Progenitor cell of endocrine pancreas (in vitro differentiated cells): ENCODE measurements at regions not wholly inside any gene's neighbourhood (a gene's known extent, or its start where the extent isn't known, plus 50 kb on each side); places are given as distances from the start of the nearest gene placed in this dataset.

Source experiments
- DNase-seq: peaks from one replicate; pipeline ENCODE4 v3.0.0; 2021; ENCODE audit warnings: low spot score; ENCODE audit not compliant: unreplicated experiment
- H3K27ac Mint-ChIP-seq: 2 replicates; pipeline ENCODE4 v1.8.0; 2021; ENCODE audit warnings: mild to moderate bottlenecking, moderate library complexity, mixed read lengths
- H3K27me3 Mint-ChIP-seq: 2 replicates; pipeline ENCODE4 v1.8.0; 2021; ENCODE audit warnings: mixed read lengths
- H3K36me3 Mint-ChIP-seq: 2 replicates; pipeline ENCODE4 v1.8.0; 2022; ENCODE audit warnings: mixed read lengths; ENCODE audit not compliant: insufficient read depth
- H3K4me1 Mint-ChIP-seq: 2 replicates; pipeline ENCODE4 v1.8.0; 2021; ENCODE audit warnings: low read depth, mixed read lengths
- H3K4me3 Mint-ChIP-seq: 2 replicates; pipeline ENCODE4 v1.8.0; 2021; ENCODE audit warnings: low read depth, mild to moderate bottlenecking, moderate library complexity, mixed read lengths
- H3K9me3 Mint-ChIP-seq: 2 replicates; pipeline ENCODE4 v1.8.0; 2021; ENCODE audit warnings: low read depth, mixed read lengths
- TF ChIP-seq, protein P1 (sequence below): fragments of 200-600 bp; sonication (generic); IDR thresholded peaks from one replicate; pipeline ENCODE4 v1.5.0; 2021; ENCODE audit warnings: antibody characterized with exemption, mild to moderate bottlenecking; ENCODE audit not compliant: unreplicated experiment

DNA sequence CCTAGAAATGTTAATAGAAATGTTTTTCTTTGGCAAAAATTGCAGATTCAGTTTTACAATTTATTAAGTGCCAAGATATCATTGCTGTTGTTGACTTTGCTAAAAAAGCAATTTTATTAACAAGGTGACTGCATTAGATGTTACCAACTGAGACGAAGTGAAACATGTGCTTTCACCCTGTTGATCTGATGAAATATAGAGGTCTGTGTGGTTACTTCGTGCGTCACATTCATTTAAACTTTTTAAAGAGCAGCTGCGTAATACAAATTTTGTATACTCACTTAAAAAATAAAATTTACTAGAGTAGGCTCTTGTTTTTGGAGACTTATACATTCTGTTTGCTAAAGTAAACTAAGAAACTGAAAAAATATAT lies 465.7 kb downstream of the USP25 start:
- Mint-ChIP-seq H3K27ac (peak overlapping the region; percentile 96), H3K36me3 (peaks cover 11% of the 10 kb centered on the region), H3K27me3 (no peaks in the 10 kb centered on the region), H3K9me3 (peaks cover 28% of the 10 kb centered on the region), H3K4me1 (peaks cover 48% of the 10 kb centered on the region), H3K4me3 (peak overlapping the region; percentile 72)
- no peak for DNase-seq
- TF ChIP-seq, protein P1, sequence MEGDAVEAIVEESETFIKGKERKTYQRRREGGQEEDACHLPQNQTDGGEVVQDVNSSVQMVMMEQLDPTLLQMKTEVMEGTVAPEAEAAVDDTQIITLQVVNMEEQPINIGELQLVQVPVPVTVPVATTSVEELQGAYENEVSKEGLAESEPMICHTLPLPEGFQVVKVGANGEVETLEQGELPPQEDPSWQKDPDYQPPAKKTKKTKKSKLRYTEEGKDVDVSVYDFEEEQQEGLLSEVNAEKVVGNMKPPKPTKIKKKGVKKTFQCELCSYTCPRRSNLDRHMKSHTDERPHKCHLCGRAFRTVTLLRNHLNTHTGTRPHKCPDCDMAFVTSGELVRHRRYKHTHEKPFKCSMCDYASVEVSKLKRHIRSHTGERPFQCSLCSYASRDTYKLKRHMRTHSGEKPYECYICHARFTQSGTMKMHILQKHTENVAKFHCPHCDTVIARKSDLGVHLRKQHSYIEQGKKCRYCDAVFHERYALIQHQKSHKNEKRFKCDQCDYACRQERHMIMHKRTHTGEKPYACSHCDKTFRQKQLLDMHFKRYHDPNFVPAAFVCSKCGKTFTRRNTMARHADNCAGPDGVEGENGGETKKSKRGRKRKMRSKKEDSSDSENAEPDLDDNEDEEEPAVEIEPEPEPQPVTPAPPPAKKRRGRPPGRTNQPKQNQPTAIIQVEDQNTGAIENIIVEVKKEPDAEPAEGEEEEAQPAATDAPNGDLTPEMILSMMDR: no peak

DNA sequence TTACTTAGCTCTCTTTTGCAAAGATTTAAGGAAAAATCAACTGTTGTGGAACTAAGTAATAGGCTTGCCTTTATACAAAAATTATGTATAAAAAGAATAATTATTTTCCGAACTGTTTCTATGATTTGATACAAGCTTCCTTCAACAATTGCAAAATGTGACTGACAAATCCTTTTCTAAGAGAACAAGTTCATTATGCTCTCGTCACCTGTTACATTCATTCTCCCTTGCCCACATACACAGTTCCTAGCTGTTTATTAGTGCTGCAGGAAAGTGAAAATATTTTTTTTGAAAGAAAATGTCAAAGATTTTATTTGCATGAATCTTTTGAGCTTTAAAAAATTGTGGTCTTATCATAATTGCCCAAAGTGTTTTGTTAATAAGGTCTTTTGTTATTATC lies 466.2 kb downstream of the USP25 start:
- Mint-ChIP-seq H3K9me3 (peaks cover 26% of the 10 kb centered on the region), H3K4me1 (peaks cover 45% of the 10 kb centered on the region), H3K4me3 (peak overlapping the region; percentile 61), H3K27me3 (no peaks in the 10 kb centered on the region), H3K36me3 (peaks cover 14% of the 10 kb centered on the region), H3K27ac (peak overlapping the region; percentile 92)
- TF ChIP-seq, protein P1: no peak
- no peak for DNase-seq

DNA sequence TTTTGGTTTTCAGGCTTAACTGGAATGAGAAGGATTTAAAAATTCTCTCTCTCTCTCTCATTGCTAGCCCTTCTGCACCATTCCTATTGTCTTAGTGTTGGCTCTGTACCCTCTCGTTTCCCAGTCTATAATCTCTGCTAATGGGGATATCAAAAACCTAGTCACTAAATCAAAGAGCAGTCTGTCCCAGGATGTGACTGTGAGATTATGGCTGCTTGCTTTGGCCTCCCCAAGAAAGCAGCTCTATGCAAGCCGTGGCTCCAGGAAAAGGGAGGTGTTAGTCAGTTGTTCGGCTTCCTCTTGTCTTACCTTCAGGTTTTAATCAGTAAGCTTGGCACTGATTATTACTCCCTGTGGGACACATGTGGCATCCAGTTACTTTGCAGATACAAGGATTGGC lies 468.8 kb downstream of the USP25 start:
- Mint-ChIP-seq H3K27me3 (no peaks in the 10 kb centered on the region), H3K4me1 (peaks cover 35% of the 10 kb centered on the region), H3K4me3 (no peak overlapping the region), H3K9me3 (peaks cover 28% of the 10 kb centered on the region), H3K36me3 (peaks cover 18% of the 10 kb centered on the region), H3K27ac (peak overlapping the region; percentile 22)
- DNase-seq: no peak
- TF ChIP-seq, protein P1: no peak

DNA sequence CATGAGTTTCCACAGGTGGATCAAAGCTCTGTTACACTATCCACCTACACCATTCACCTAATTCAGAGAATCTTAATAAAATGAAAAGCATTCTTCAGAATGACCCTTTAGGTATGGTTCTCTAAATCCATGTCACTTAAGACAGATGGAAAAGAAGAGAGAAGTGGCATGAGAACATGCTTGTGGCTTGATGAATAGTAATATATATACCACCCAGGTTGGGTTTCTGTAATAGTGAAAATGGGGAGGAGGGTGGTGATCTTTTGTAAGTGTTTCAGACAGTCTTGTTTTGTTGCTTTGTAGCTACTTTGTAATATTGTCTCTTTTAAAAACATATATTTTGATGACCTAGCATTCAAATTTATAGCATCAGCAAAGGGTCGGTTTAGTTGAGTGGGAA lies 469.8 kb downstream of the USP25 start:
- Mint-ChIP-seq H3K27me3 (no peaks in the 10 kb centered on the region), H3K36me3 (peaks cover 18% of the 10 kb centered on the region), H3K27ac (no peak overlapping the region), H3K4me1 (peaks cover 32% of the 10 kb centered on the region), H3K9me3 (peaks cover 28% of the 10 kb centered on the region), H3K4me3 (no peak overlapping the region)
- TF ChIP-seq, protein P1: no peak
- no peak for DNase-seq

DNA sequence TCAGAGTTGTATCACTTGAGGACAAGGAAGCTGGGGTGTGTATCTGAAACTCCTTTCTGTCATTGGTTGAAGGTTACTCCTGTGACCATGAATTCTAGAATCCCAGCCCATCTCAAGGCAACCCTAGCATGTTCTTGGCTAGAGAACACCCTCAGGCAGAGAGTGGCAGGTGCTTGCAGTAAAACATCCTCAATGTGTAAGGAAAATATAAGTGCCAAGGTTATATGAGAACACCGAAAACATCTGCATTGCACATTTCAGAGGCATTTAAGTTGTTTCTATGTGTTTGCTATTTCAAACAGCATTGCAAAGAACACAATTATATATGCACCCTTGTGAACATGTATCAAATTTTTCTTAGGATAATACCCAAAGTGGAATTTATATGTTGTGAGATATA lies 471.9 kb downstream of the USP25 start:
- peaks cover 18% of the 10 kb centered on the region for H3K36me3 Mint-ChIP-seq
- no peaks in the 10 kb centered on the region for H3K27me3 Mint-ChIP-seq
- no peak overlapping the region for H3K4me3 Mint-ChIP-seq
- TF ChIP-seq, protein P1: no peak
- peaks cover 28% of the 10 kb centered on the region for H3K9me3 Mint-ChIP-seq
- DNase-seq: no peak
- no peak overlapping the region for H3K27ac Mint-ChIP-seq
- peaks cover 19% of the 10 kb centered on the region for H3K4me1 Mint-ChIP-seq
